ENCODE measurements at regions not wholly inside any gene's neighbourhood (a gene's known extent, or its start where the extent isn't known, plus 50 kb on each side); places are given as distances from the start of the nearest gene placed in this dataset.

DNA sequence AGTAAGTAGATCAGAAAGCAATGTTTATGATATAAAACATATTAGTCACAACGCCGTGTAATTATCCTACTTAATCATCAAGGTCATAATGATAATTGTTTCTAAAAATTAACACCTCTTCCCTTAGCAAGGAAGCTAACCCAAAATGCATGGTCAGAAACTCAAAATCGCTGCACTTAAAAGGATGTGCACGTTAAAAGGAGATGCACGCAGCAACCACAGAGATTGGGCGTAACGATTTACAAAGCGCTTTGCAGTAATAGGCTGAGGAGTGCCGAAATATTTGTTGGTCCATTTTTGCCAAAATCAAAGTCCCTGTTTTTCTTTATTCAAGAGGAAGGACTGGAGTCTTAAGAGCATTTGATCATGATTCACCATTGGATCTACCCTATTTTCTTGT is 1077.2 kb downstream of the VRK1 start:
- DNase-seq (ENCODE audit: low read depth) = no peak

DNA sequence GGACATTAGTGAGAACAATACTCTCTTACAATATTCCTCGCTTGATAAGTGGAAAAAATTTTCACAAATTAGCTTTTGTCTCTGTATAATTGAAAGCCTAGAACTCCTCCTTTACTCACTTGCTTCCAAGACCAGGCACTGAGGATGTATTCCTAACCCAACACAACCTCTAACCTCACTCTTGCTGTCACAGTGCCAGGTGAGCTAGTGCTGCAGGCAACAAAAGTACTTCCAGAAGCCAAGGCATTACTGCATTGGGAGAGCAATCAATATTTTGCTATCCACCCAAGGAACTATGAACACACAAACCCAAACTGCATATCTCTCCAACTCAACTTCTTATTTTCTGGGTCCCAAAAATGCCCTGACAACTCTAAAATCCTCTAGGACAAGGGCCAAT is 1081.0 kb downstream of the VRK1 start:
- no peak for DNase-seq (ENCODE audit: low read depth)

DNA sequence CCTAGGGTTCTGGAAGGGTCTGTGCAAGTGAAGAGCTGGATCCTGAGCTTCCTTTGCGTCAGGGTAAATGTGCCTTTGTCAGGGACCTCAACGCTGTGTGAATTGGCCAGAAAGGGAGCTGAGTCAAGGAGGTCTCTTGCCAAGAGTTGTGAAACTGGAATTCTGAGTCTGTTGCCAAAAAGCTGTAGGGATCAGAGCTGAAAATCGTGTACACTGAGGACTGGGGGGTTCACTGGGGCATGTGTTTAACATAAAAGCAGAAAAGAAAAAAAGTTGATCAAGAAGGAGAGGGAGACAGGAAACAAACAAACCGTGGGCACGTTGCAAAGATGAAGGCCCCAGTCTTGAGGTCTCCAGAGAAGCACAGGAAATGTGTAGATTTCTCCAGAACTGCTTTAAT is 1081.5 kb downstream of the VRK1 start:
- DNase-seq (ENCODE audit: low read depth) = no peak

DNA sequence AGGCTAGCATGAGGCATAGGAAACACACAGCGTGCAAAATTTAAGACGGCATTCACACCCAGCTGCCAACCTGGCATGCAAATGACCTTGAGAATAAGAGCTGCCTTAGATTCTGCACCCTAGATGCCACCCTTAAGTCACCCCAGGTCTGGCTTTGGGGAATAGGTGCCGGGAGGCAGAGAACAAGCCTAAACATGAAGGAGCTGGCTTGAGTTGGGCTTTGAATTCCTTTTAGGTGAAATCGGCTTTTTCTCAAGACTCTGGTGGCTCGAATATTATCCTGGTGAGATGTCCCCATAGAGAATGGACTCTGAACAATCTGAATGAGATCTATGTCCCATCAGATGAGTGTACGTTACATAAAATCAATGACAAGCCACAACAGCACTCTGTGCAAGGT is 1090.5 kb downstream of the VRK1 start:
- no peak for DNase-seq (ENCODE audit: low read depth)

DNA sequence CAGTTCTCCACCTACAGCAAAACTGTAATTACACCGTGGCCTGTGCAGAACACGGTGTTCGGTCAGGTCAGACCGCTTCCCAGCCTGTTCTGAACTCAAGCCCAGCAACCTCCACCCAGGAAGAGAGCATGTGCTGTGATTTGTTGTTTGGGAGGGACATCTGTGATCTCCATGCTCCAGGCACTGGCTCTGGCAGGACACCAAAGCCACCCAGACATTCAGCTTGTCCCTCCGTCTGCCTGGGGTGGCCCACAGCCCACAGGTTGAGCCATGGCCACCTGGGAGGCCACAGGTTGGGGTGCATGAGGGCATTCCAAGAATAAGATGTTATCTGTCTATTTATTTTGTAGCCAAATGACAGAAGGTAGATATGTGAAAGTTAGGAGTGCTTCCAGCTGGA is 1091.1 kb downstream of the VRK1 start:
- DNase-seq (ENCODE audit: low read depth) = no peak

DNA sequence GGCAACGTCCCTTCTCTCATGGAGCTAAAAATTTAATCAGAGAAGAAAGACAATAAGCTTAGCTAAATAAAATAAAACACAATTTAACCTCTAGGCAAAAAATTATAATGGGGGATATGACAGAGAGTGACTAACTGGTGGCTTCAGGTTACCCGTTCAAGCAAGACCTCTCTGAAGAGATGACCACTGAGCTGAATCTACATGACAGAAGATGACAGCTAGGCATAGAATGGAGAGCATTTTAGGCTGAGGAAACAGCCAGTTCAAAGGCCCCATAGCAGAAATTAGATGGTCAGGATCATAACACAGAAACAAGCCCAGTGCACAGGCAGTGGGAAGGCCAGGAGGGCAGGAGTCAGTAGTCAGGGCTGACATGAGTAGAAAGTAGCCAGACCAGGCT is 1094.3 kb downstream of the VRK1 start:
- no peak for DNase-seq (ENCODE audit: low read depth)

DNA sequence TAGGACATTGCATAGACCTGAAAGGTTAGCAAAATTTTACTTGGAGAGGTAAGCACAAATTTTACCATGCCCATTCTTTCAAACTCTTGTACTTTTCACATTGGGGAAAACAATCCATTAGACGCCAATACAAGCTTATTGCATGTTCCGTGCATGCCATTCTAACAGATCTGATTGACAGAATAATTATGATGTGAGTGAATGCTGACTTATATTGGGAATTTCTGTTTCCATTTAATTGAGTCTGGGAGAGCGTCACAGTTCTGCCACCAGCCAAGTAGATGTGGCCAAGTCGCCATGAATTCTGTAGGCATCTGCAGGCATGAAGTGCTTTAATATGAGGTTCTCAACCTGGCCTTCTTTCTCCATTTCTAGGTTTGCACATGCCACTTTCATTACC is 1097.4 kb downstream of the VRK1 start:
- no peak for DNase-seq (ENCODE audit: low read depth)

DNA sequence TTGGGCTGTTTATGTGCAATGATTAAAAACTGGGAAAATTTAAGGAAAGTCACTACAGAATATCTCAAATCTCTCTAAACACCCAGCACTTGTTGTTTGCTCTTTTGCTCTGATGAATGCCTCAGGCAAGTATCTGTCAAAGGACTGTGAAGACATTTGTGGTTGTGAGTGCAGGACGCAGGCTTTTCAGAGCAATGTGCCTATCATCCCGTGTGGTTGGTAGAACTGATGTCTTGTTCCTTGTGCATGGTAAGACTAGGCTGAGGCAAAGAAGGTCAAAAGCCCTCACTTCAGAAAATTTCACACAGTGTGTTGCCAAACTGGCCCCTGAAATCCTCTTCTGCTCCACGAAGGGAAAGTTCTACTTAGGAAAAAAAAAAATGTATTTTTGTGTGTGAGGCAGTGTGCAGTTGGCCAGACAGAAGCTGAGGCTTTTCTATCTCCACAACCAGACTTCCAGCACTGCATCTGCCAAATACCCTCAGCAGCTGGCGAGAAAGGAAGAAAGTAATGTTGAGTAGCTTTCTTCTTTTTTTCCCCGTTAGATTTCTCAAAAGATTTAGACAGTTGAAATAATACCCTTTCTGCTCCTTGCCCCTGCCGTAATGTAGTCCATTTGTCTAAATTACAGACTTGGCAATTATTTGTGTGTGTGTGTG is 1103.1 kb downstream of the VRK1 start:
- no peak for DNase-seq (ENCODE audit: low read depth)

DNA sequence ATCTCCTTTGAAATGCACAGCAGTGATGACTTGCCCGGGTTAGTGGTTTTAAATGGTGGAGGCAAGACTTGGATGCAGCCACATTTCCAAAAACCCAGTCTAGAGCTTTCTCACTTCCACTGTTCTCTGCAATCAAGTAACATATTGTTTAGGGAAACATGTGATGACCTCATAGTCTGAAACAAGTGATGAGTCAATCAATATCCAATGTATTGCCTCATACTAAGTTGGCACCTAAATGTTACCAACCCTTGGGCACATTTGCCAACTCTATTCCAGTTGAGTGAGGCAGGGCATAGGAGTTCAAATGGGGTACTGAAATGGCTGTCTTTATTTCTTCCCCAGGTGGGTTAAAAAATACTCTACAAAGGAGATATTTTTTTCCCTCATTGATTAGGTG is 1105.4 kb downstream of the VRK1 start:
- no peak for DNase-seq (ENCODE audit: low read depth)

DNA sequence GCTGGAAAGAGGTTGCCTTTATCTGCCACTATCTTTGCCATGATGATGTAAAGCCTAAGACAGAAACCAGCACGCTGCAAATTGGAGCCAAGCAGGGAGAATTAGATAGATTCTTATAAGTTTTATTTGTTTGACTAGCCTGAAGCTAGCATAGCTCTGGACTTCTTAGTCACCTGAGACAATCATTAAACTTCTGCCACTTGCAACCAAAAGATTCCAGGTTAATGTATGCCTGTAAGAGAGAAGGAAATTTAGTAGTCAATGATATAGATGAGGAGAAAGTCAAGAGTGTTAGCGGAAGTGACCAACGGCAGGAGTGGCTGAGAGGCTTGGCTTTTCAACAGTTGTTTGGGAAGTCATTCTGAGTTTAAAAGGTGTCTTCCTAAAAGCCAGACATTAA is 1106.6 kb downstream of the VRK1 start:
- DNase-seq (ENCODE audit: low read depth) = no peak

DNA sequence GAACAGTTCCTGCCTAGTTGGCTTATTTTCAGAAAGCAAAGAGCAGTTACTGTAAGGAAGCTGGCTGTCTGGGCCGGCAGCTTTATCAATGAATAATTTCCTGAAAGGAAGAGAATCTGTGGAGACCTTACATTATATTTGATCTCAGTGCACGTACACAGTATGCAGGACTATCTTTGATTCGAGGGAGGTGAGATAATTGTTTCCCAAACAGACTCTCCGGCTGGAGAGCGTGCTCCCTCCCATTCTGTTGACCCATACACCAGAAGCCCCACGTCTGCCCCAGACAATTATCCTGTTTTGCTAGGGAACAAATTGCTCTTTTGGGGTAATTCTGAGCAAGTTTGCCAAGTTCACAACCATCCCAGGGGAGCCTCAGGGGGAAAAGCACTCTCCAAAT is 1115.0 kb downstream of the VRK1 start:
- no peak for DNase-seq (ENCODE audit: low read depth)

DNA sequence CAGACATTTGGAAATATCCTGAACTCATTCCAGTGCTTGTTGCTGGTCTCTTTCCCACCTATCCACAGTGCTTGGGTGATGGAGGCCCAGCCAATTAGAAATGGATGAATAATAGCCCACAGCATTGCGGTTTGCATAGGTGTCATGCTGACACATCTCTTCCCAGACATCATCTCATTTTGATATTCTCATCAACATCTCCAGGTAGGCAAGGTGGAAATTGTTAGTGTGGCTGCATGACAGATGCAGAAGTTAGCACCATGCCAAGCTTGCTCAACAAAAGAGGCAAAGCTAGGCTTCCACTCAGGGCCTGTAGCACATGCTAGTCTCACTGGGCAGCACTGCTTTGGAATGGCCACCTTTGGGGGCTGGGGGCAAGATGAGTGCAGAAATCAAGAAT is 1118.9 kb downstream of the VRK1 start:
- no peak for DNase-seq (ENCODE audit: low read depth)

DNA sequence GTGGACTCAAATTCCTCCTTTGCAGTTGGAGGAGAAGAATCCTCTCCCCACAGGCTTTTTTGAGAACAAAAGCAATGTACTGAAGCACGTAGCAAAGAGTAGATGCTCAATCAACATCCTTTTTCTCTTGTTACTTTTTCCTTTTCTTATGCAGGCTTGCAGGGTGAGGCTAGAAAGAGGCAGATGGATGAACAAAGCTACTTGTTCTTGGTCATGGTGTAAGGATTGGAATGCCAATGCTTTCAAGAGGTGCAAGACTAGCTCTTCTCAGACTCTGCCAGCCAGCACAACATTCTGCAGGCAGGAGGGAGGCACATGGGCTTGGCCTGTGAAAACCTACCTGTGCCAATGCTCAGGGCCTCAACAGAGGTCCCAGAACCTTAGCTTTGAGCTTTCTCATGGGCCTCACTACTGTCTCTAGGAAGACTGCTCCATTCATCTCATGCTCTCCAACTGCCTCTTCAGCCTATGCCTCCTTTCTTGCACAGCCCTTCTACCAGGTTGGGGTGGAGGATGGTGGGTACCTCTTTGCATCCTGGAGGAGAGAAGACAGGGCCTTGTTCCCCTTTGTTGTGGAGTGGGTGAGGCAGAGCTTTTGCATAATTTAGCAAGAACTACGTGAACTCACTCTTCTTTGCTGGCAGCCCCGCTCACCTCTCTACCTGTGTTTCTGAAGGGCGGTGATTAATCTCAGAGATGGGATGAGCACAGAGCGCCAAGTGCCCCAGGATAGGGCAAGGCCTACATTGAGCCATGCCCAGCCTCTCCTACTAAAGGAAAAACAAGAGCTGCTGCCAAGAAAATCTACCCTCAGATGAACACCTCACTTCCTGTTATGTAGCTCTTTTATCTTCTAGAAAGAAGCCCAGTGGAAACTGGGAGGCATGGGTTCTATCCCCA is 1119.7 kb downstream of the VRK1 start:
- no peak for DNase-seq (ENCODE audit: low read depth)

DNA sequence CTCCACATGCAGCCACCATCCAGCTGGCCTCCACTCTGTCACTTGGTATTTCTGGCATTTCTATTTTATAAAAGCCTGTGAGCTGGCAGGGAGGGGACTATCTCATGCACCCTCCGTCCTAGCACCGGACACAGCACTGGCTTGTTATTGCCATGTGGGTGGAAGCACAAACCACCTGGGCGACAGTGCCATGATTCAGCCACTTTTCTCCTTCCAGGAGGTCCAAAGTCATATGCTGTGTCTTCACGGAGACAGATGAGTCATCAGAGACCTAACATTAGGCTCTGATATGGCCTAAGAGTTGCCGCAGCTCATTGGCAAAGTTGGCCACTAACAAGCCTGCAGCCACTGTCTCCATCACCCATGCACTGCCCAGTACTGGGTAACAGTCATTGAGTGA is 1123.0 kb downstream of the VRK1 start:
- no peak for DNase-seq (ENCODE audit: low read depth)

DNA sequence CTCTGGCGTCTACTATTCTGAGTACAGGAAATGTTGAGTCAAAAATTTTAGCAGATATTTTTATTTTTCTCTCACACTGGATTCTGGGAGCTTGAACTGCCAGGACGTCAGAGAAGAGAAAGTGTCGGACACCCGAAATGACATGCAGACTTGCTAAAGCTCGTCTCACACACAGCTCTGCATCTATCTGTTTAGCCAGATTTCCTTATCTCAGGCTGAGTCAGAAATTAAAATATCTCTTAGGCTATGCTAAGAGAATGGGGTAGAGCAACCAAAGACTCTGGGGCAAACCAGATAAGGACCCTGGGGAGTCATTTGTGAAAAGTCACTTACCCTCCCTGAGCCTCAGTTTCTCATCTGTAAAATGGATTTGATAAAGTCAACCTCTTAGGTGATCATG is 1124.1 kb downstream of the VRK1 start:
- no peak for DNase-seq (ENCODE audit: low read depth)

DNA sequence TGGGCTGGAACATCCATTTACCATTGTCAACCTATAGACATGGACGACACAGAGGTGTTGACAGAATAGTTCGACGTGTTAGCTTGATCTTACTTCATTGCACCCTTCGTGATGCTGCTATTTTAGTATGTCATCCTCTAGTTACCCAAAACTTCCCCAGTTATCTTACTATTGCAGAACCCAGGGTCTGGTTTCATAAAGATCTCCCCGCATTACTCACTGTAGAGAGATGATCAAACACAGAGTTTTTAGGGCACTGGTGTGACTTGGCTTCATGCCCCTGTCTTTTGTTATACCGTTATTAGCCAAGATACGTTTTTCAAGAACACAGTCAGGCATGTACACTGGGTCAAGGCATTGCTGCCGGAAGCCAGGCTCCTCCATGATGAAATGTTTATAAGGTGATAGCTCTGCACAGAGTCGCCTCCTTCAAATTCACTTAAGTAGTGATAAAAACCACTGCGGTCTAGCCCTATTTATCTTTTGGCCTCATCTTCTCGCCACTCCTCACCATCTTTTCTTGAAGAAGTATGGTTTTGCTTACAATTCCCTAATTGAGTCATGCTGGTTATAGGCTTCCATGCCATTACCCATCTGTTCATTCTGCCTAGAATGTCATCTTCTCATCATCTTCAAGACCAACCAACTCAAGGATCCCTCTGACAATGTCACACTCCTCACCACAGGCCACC is 1127.9 kb downstream of the VRK1 start:
- DNase-seq (ENCODE audit: low read depth) = no peak

DNA sequence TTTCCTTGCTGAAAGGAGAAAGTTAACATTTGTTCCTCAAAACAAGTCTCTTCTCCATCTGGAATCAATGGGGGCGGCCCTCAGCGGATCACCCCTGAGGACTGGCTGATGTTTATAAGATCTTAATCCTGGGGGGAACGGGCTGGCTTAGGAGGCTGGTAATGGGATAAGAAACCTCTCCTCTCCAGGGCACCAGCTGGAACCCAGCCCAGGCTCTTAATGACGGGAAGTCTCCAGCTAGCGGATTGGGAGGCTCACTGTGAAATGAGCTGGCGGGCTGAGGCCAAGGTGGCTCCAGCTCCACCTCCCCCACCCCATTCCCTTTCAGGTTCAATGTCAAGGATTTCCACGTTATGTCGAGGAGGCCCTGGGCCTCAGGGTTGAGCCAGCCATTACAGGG is 1133.0 kb downstream of the VRK1 start:
- DNase-seq (ENCODE audit: low read depth) = no peak

DNA sequence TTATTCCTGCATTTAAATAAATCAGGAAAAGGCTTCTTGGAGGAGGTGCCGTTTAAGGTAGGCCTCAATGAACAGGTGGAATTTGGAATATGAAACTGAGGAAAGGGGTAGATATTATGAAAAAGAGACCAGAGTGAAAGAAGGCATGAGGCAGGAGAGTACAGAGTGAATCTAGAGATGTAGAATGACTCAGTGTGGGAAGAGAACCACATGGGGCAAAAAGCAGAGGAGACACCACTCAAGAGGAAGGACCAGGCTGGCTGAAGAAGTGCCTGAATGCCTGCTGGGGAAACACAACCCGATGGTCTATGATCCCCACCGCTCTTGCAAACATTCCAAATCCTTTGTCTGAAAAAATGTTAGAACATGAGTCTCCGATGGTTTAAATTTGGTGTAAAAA is 1134.1 kb downstream of the VRK1 start:
- DNase-seq (ENCODE audit: low read depth) = no peak

DNA sequence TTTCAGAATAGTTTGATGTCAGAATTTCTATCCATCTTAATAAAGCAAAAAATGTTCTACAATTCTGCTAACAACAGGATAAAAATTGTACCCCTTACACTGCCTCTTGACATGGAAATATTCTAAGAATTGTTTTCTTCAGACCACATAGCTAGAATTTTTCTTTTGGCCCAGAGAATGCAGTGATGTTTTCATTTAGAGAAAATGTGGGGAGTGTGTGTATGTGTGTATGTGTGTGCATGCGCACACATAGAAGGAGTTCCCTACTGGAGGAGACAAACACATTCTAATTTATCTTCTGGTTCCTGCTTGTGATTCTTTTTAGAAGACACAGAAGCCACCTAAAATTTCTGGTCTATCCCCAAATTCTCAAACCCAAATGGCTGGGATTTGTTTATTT is 1145.7 kb downstream of the VRK1 start:
- no peak for DNase-seq (ENCODE audit: low read depth)

DNA sequence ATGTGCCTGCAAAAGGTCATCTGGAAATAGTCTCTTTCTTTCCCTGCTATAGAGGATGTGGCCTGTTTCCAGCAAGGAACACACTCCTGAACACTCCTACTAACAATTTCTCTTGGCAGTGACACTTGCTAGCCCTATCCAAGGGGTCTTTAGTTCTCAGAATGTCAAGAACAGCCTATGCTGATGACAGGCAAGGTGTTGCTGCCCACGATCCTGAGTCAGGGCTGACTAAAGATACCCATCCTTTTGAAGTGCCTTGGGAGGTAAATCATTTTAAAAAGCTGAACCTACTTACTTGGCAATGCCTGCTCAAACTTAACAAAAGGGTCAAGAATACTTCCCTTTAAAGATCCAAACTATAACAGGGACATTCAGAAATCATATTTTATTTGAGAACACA is 1146.4 kb downstream of the VRK1 start:
- no peak for DNase-seq (ENCODE audit: low read depth)

DNA sequence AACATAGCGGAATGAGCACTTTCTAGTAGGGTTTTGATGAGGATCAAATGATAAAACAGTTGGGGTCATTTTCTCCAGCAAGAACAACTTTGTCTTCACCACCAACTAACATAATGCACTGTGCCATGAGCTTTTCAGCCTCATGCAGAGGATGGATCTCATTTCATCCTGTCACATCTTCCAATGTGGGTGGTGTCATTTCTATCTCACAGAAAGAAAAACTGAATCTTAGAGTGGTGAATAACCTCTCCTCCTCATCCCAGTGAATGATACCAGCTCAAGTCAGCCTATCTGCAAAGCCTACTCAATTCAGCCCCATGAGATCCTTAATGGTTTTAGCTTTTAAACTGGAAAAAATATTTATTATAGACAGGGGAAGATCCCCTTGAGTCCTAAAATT is 1147.2 kb downstream of the VRK1 start:
- no peak for DNase-seq (ENCODE audit: low read depth)

DNA sequence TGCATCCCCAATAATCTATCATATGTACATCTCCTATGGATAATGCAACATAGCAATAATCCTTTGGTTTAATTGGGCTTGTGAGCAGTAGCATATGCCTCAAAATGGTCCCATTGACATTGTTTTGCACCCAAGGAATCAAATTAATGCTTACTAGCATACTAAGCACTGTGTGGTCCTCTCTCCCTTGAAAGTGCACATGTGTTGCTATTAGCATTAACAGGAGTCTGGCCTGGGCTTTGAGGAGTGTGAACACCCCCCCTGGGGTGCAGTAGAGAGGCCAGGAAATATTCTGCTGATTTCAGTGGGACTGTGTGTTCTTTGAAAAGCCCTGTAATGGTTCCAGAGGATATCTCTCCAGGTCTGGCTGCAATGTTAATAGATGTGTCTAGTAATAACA is 1148.4 kb downstream of the VRK1 start:
- DNase-seq (ENCODE audit: low read depth) = no peak

DNA sequence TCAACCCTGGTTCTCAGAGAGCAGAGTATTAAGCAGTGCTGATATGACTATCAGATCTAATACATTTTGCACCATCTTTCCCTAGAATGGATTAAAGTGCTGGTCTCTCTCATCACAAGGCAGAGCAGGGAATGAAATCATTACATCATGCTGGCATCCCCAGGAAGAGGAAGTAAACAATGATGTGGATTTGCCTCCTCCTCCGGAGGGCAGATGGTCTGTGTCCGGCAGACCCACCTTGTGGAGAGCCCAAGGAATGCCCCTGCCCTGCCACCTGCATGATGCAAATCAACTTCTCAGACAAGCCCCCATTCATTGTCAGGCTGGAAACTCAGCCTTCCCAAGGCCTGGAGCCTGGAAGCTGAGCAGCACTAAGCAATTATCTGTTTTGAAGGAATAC is 1149.1 kb downstream of the VRK1 start:
- no peak for DNase-seq (ENCODE audit: low read depth)

Measured in CMK (cell line).